ENCODE measurements at regions not wholly inside any gene's neighbourhood (a gene's known extent, or its start where the extent isn't known, plus 50 kb on each side); places are given as distances from the start of the nearest gene placed in this dataset.

GRCh38 chrX:107559506-107559905, 68.8 kb upstream of the PRPS1 start:
- in situ Hi-C loops (cut with HindIII; ENCODE audit: extremely low pct_ligation_motif_present, low pct_unique_long_range_greater_than_20kb) (no loop called here), intact Hi-C loops (cut with micrococcal nuclease; ENCODE audit: unreplicated experiment) (no loop called here)
- ChIA-PET CTCF (ENCODE audit: low intra/inter-chr PET ratio, low total read pairs) (no interaction called here), POLR2A (no interaction called here)
- Histone ChIP-seq H3K4me1 (ENCODE audit: insufficient read depth, low read length) (no peaks in the 10 kb centered on the region), H3K9ac (ENCODE audit: insufficient read depth, low read depth, low read length) (no peak overlapping the region), H2AFZ (ENCODE audit: low read length) (no peak overlapping the region), H3K36me3 (replicated peaks in 1 of 2; ENCODE audit: control insufficient read depth in 1 of 2, insufficient read depth in 2 of 2, low read length in 2 of 2) (no peaks in the 10 kb centered on the region), H3K4me3 (replicated peaks in 1 of 3; ENCODE audit: insufficient read depth in 1 of 3, low read depth in 2 of 3, low read length in 3 of 3) (no peak overlapping the region), H3K27me3 (ENCODE audit: control insufficient read depth in 1 of 2, insufficient read depth in 2 of 2, low read length in 2 of 2) (no peaks in the 10 kb centered on the region), H3K9me3 (ENCODE audit: low read length) (no peaks in the 10 kb centered on the region), H3K4me2 (ENCODE audit: low read depth, low read length) (no peak overlapping the region), H3K27ac (ENCODE audit: extremely low read length, insufficient read depth, low read length) (no peak overlapping the region), H3K79me2 (ENCODE audit: insufficient read depth, low read length) (no peaks in the 10 kb centered on the region), H4K20me1 (ENCODE audit: insufficient read depth, low read length) (no peaks in the 10 kb centered on the region)
- ATAC-seq (no peak), FAIRE-seq (no peak), DNase-seq (ENCODE audit: low spot score) (no peak)
- no TSS peak for BruUV-seq (replicated peaks)
- TF ChIP-seq NRL (CRISPR knock-in tag; IDR thresholded peaks at IDR 0.05; ENCODE audit: borderline replicate concordance) (no peak), NFKB2 (CRISPR knock-in tag; IDR thresholded peaks at IDR 0.05; ENCODE audit: borderline replicate concordance) (no peak), ZFP62 (CRISPR knock-in tag; IDR thresholded peaks at IDR 0.05) (no peak), TSC22D2 (CRISPR knock-in tag; IDR thresholded peaks at IDR 0.05; ENCODE audit: borderline replicate concordance) (no peak), ZNF552 (CRISPR knock-in tag; IDR thresholded peaks at IDR 0.05; ENCODE audit: borderline replicate concordance) (no peak)
- TF ChIP-seq, protein P1, sequence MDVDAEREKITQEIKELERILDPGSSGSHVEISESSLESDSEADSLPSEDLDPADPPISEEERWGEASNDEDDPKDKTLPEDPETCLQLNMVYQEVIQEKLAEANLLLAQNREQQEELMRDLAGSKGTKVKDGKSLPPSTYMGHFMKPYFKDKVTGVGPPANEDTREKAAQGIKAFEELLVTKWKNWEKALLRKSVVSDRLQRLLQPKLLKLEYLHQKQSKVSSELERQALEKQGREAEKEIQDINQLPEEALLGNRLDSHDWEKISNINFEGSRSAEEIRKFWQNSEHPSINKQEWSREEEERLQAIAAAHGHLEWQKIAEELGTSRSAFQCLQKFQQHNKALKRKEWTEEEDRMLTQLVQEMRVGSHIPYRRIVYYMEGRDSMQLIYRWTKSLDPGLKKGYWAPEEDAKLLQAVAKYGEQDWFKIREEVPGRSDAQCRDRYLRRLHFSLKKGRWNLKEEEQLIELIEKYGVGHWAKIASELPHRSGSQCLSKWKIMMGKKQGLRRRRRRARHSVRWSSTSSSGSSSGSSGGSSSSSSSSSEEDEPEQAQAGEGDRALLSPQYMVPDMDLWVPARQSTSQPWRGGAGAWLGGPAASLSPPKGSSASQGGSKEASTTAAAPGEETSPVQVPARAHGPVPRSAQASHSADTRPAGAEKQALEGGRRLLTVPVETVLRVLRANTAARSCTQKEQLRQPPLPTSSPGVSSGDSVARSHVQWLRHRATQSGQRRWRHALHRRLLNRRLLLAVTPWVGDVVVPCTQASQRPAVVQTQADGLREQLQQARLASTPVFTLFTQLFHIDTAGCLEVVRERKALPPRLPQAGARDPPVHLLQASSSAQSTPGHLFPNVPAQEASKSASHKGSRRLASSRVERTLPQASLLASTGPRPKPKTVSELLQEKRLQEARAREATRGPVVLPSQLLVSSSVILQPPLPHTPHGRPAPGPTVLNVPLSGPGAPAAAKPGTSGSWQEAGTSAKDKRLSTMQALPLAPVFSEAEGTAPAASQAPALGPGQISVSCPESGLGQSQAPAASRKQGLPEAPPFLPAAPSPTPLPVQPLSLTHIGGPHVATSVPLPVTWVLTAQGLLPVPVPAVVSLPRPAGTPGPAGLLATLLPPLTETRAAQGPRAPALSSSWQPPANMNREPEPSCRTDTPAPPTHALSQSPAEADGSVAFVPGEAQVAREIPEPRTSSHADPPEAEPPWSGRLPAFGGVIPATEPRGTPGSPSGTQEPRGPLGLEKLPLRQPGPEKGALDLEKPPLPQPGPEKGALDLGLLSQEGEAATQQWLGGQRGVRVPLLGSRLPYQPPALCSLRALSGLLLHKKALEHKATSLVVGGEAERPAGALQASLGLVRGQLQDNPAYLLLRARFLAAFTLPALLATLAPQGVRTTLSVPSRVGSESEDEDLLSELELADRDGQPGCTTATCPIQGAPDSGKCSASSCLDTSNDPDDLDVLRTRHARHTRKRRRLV (CRISPR knock-in tag; IDR thresholded peaks at IDR 0.05), result no peak

Measured in HepG2 (cell line).